ENCODE measurements at regions not wholly inside any gene's neighbourhood (a gene's known extent, or its start where the extent isn't known, plus 50 kb on each side); places are given as distances from the start of the nearest gene placed in this dataset.

GRCh38 chr6:37551867-37552266 lies 52.2 kb upstream of the CCDC167 start:
- no peak for DNase-seq (ENCODE audit: low read depth)
- TF ChIP-seq, protein P1, sequence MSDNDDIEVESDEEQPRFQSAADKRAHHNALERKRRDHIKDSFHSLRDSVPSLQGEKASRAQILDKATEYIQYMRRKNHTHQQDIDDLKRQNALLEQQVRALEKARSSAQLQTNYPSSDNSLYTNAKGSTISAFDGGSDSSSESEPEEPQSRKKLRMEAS (IDR thresholded peaks at IDR 0.05; ENCODE audit: low read depth, low read length), result no peak
- TF ChIP-seq POLR2A (IDR thresholded peaks at IDR 0.05; ENCODE audit: extremely low read depth, insufficient read length) (no peak), MYC (IDR thresholded peaks at IDR 0.05; ENCODE audit: low read depth, low read length) (no peak), CTCF (IDR thresholded peaks at IDR 0.05; ENCODE audit: low read depth, low read length) (no peak)
- H3K4me3 ChIP-seq (ENCODE audit: low read depth, low read length), result no peak overlapping the region

GRCh38 chr6:37551446-37551845 lies 51.8 kb upstream of the CCDC167 start:
- no peak overlapping the region for H3K4me3 ChIP-seq (ENCODE audit: low read depth, low read length)
- DNase-seq (ENCODE audit: low read depth), result no peak
- TF ChIP-seq MYC (IDR thresholded peaks at IDR 0.05; ENCODE audit: low read depth, low read length) (no peak), CTCF (IDR thresholded peaks at IDR 0.05; ENCODE audit: low read depth, low read length) (no peak)

GRCh38 chr6:37551002-37551401 lies 51.3 kb upstream of the CCDC167 start:
- DNase-seq (ENCODE audit: low read depth), result no peak

GRCh38 chr6:37550191-37550831 lies 50.6 kb upstream of the CCDC167 start:
- TF ChIP-seq POLR2A (IDR thresholded peaks at IDR 0.05; ENCODE audit: extremely low read depth, insufficient read length) (no peak), CTCF (IDR thresholded peaks at IDR 0.05; ENCODE audit: low read depth, low read length) (no peak)
- TF ChIP-seq, protein P1 (IDR thresholded peaks at IDR 0.05; ENCODE audit: low read depth, low read length), result no peak
- no peak for DNase-seq (ENCODE audit: low read depth)
- H3K4me3 ChIP-seq (ENCODE audit: low read depth, low read length), result no peak overlapping the region

More at GRCh38 chr6:37551002-37551401, 51.3 kb upstream of the CCDC167 start:
- TF ChIP-seq, protein P1 (IDR thresholded peaks at IDR 0.05; ENCODE audit: low read depth, low read length), result no peak
- no peak for TF ChIP-seq POLR2A (IDR thresholded peaks at IDR 0.05; ENCODE audit: extremely low read depth, insufficient read length)
- TF ChIP-seq CTCF (IDR thresholded peaks at IDR 0.05; ENCODE audit: low read depth, low read length), result no peak
- no peak for TF ChIP-seq MYC (IDR thresholded peaks at IDR 0.05; ENCODE audit: low read depth, low read length)
- no peak overlapping the region for H3K4me3 ChIP-seq (ENCODE audit: low read depth, low read length)

GRCh38 chr6:37549558-37549957 lies 49.9 kb upstream of the CCDC167 start:
- TF ChIP-seq MYC (IDR thresholded peaks at IDR 0.05; ENCODE audit: low read depth, low read length) (no peak), CTCF (IDR thresholded peaks at IDR 0.05; ENCODE audit: low read depth, low read length) (no peak), POLR2A (IDR thresholded peaks at IDR 0.05; ENCODE audit: extremely low read depth, insufficient read length) (no peak)
- TF ChIP-seq, protein P1 (IDR thresholded peaks at IDR 0.05; ENCODE audit: low read depth, low read length), result no peak
- no peak overlapping the region for H3K4me3 ChIP-seq (ENCODE audit: low read depth, low read length)
- no peak for DNase-seq (ENCODE audit: low read depth)

Measured in NB4 (cell line).